MM.1S (cell line): ENCODE measurements at regions not wholly inside any gene's neighbourhood (a gene's known extent, or its start where the extent isn't known, plus 50 kb on each side); places are given as distances from the start of the nearest gene placed in this dataset.
"Not testable (repeated sequence)": the region's sequence is repeated elsewhere in the genome, so short reads cannot be mapped to it uniquely, and the experiment has no call there.

ENCODE experiments used
- DNase-seq: peaks from one replicate; pipeline ENCODE4 v3.0.0-alpha.2; 2015
- H2AFZ ChIP-seq: fragments of 300-600 bp; sonication (generic); 2 replicates; pipeline ENCODE4 v1.6.0; 2016; ENCODE audit warnings: antibody characterized with exemption, low read length
- H3F3A ChIP-seq: fragments of 300-600 bp; sonication (generic); 2 replicates; pipeline ENCODE4 v1.6.1; 2016; ENCODE audit warnings: mild to moderate bottlenecking, antibody characterized with exemption, low read length, moderate library complexity, mixed read lengths; ENCODE audit not compliant: insufficient read depth
- H3K27ac ChIP-seq: fragments of 300-600 bp; sonication (generic); 2 replicates; pipeline ENCODE4 v1.5.1; 2016; ENCODE audit warnings: mild to moderate bottlenecking, low read length
- H3K27me3 ChIP-seq: fragments of 300-600 bp; sonication (generic); replicated peaks from 2 replicates; pipeline ENCODE4 v1.6.0; 2016; ENCODE audit warnings: low read length; ENCODE audit not compliant: insufficient read depth
- H3K36me3 ChIP-seq: fragments of 300-600 bp; sonication (generic); replicated peaks from 2 replicates; pipeline ENCODE4 v1.6.1; 2016; ENCODE audit warnings: mild to moderate bottlenecking, low read length, mixed read lengths; ENCODE audit not compliant: insufficient read depth
- H3K4me1 ChIP-seq: fragments of 300-600 bp; sonication (generic); 2 replicates; pipeline ENCODE4 v1.6.1; 2016; ENCODE audit warnings: low read length, mixed read lengths
- H3K4me2 ChIP-seq: fragments of 300-600 bp; sonication (generic); 2 replicates; pipeline ENCODE4 v1.6.0; 2016; ENCODE audit warnings: low read depth, low read length
- H3K4me3 ChIP-seq: fragments of 300-600 bp; sonication (generic); 2 replicates; pipeline ENCODE4 v1.5.1; 2016; ENCODE audit warnings: low read length, mixed read lengths
- H3K79me2 ChIP-seq: fragments of 300-600 bp; sonication (generic); 2 replicates; pipeline ENCODE4 v1.6.1; 2016; ENCODE audit warnings: mixed run types, low read length, mixed read lengths
- H3K9ac ChIP-seq: fragments of 300-600 bp; sonication (generic); 2 replicates; pipeline ENCODE4 v1.6.1; 2016; ENCODE audit warnings: low read length, mixed read lengths
- H3K9me2 ChIP-seq: fragments of 300-600 bp; sonication (generic); replicated peaks from 2 replicates; pipeline ENCODE4 v1.6.1; 2016; ENCODE audit warnings: mild to moderate bottlenecking, low read length, mixed read lengths; ENCODE audit not compliant: insufficient read depth
- H3K9me3 ChIP-seq: fragments of 300-600 bp; sonication (generic); replicated peaks from 2 replicates; pipeline ENCODE4 v1.6.1; 2016; ENCODE audit warnings: mild to moderate bottlenecking, low read length, mixed read lengths; ENCODE audit not compliant: insufficient read depth
- H4K20me1 ChIP-seq: fragments of 300-600 bp; sonication (generic); 2 replicates; pipeline ENCODE4 v1.6.1; 2016; ENCODE audit warnings: mild to moderate bottlenecking, low read length, moderate library complexity, mixed read lengths; ENCODE audit not compliant: insufficient read depth
- EZH2 ChIP-seq: fragments of 300-600 bp; sonication (generic); optimal IDR thresholded peaks from 2 replicates; pipeline ENCODE3; 2017; ENCODE audit warnings: low read depth, mild to moderate bottlenecking, antibody characterized with exemption, low read length, mixed read lengths
- EZH2phosphoT487 ChIP-seq: fragments of 300-600 bp; sonication (generic); IDR thresholded peaks from 2 replicates; pipeline ENCODE4 v1.6.1; 2018; ENCODE audit warnings: antibody characterized with exemption, low read length
- TF ChIP-seq, protein P1 (sequence below): fragments of 300-600 bp; sonication (generic); IDR thresholded peaks from 2 replicates; pipeline ENCODE4 v1.5.1; 2016; ENCODE audit warnings: antibody characterized with exemption, low read length, mixed read lengths

DNA sequence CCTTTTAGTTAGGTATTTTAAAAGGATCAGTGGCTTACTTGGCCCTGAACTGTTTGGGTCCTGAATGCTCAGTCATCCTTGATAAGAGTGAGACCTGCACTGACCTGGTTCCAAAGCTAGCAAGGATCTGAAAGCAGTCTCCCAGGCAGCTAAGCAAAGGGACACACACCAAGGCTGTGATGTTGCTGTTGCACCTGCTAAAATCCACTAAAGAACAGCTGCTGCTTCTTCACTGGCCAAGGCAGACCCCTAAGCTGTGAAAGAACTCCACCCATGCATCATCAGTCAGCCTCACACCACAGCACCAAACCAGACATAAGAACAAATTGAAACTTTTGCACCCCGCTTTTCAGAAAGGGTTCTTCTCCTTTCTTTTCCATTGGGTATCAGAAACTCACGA is 213.4 kb upstream of the STT3B start:
- Histone ChIP-seq H3K27ac (no peak overlapping the region), H4K20me1 (no peaks in the 10 kb centered on the region), H3K27me3 (no peaks in the 10 kb centered on the region), H3K4me2 (no peak overlapping the region), H3K9me3 (no peaks in the 10 kb centered on the region), H3K79me2 (no peaks in the 10 kb centered on the region), H3K36me3 (no peaks in the 10 kb centered on the region), H3K9ac (no peak overlapping the region), H3K9me2 (no peaks in the 10 kb centered on the region), H3K4me1 (no peaks in the 10 kb centered on the region), H3K4me3 (no peak overlapping the region), H3F3A (no peaks in the 10 kb centered on the region), H2AFZ (no peak overlapping the region)
- TF ChIP-seq, protein P1, sequence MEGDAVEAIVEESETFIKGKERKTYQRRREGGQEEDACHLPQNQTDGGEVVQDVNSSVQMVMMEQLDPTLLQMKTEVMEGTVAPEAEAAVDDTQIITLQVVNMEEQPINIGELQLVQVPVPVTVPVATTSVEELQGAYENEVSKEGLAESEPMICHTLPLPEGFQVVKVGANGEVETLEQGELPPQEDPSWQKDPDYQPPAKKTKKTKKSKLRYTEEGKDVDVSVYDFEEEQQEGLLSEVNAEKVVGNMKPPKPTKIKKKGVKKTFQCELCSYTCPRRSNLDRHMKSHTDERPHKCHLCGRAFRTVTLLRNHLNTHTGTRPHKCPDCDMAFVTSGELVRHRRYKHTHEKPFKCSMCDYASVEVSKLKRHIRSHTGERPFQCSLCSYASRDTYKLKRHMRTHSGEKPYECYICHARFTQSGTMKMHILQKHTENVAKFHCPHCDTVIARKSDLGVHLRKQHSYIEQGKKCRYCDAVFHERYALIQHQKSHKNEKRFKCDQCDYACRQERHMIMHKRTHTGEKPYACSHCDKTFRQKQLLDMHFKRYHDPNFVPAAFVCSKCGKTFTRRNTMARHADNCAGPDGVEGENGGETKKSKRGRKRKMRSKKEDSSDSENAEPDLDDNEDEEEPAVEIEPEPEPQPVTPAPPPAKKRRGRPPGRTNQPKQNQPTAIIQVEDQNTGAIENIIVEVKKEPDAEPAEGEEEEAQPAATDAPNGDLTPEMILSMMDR = no peak
- TF ChIP-seq EZH2phosphoT487 = no peak
- TF ChIP-seq EZH2 = no peak
- no peak for DNase-seq

DNA sequence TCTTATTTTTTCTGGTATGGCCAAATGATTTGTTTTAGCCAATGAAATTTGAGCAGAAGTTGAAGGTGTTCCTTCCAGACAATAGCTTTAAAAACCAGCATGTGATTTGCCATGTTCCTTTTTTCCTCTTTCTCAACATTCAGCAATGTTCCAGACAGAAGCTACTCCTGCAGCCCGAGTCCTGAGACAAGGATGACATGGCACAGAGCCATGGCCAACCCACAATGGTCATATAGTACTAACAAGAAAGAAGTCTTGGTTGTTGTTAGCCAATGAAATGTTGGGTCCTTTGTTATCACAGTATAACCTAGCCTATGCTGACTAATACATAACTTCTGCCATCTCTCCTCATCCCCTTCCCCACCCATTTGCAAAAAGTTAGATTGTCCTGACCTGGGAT is 211.1 kb upstream of the STT3B start:
- no peaks in the 10 kb centered on the region for H3K9me3 ChIP-seq
- no peak for TF ChIP-seq EZH2
- TF ChIP-seq EZH2phosphoT487 = no peak
- TF ChIP-seq, protein P1 = no peak
- DNase-seq = no peak
- no peaks in the 10 kb centered on the region for H3K9me2 ChIP-seq
- no peaks in the 10 kb centered on the region for H3K27me3 ChIP-seq
- H3K36me3 ChIP-seq = no peaks in the 10 kb centered on the region
- H3K4me1 ChIP-seq = no peaks in the 10 kb centered on the region
- no peak overlapping the region for H3K4me3 ChIP-seq
- no peak overlapping the region for H3K9ac ChIP-seq
- H3K4me2 ChIP-seq = no peak overlapping the region
- H3K79me2 ChIP-seq = no peaks in the 10 kb centered on the region
- no peaks in the 10 kb centered on the region for H4K20me1 ChIP-seq
- no peak overlapping the region for H3K27ac ChIP-seq
- no peak overlapping the region for H2AFZ ChIP-seq
- H3F3A ChIP-seq = no peaks in the 10 kb centered on the region

GRCh38 chr3:31322460-31322859 is 210.3 kb upstream of the STT3B start:
- Histone ChIP-seq H3K27ac (no peak overlapping the region), H3K9ac (no peak overlapping the region), H4K20me1 (no peaks in the 10 kb centered on the region), H3K27me3 (no peaks in the 10 kb centered on the region), H3F3A (no peaks in the 10 kb centered on the region), H3K4me1 (no peaks in the 10 kb centered on the region), H3K9me3 (no peaks in the 10 kb centered on the region), H3K9me2 (no peaks in the 10 kb centered on the region), H2AFZ (no peak overlapping the region), H3K36me3 (no peaks in the 10 kb centered on the region), H3K79me2 (no peaks in the 10 kb centered on the region), H3K4me3 (no peak overlapping the region), H3K4me2 (no peak overlapping the region)
- no peak for TF ChIP-seq EZH2phosphoT487
- no peak for TF ChIP-seq EZH2
- TF ChIP-seq, protein P1 = no peak
- DNase-seq = no peak

- not testable (repeated sequence) for H3K4me2 ChIP-seq, DNase-seq, H3K36me3 ChIP-seq, H3K27ac ChIP-seq, H3K4me1 ChIP-seq, H2AFZ ChIP-seq, H3K9me3 ChIP-seq, H3K79me2 ChIP-seq, H3K9me2 ChIP-seq, H4K20me1 ChIP-seq, H3K27me3 ChIP-seq, H3K4me3 ChIP-seq, H3K9ac ChIP-seq, H3F3A ChIP-seq
Measured at GRCh38 chr3:31327826-31328357, 204.8 kb upstream of the STT3B start.
